GM19238 (cell line): ENCODE measurements at regions not wholly inside any gene's neighbourhood (a gene's known extent, or its start where the extent isn't known, plus 50 kb on each side); places are given as distances from the start of the nearest gene placed in this dataset.
"Not testable (repeated sequence)": the region's sequence is repeated elsewhere in the genome, so short reads cannot be mapped to it uniquely, and the experiment has no call there.

Experiments
- DNase-seq: peaks from one replicate; pipeline ENCODE4 v3.0.0; 2011; ENCODE audit warnings: low spot score; ENCODE audit not compliant: insufficient read length

DNA sequence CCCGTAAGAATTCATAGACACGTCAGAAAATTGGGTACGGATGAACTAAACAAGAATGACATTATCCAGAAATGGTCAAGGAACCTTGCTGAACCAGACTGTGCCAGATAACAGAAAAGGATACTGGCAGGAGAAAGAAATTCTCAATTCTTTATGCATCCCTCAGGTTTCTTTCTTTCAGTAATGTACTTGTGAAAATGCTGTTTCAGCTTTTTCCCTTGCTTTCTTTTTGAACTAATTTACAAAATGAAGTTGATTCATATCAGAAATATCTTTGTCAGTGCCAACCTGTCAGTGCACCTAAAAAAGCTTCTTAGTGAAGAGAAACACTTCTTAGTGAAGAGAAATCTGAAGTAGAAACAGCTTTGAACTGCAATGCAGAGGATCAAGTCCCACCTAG, 643.6 kb upstream of the RORB start:
- DNase-seq: no peak

DNA sequence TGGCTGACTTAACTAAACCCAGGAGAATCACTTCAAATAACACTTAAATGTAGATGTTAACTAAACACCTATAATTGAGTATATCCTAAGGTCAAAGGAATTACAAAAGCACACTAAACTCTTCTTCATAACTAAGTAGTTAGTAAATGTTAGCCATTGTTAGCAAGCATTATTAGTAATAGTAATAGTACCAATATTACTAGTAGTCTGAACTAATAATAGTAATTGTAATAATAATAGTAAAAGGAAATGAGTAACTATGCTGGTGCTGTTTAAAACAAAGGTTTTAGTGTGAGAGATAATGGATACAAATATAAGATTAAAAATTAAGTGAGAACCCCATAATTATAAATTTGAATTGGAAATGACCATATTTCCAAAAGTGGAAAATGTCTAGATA, 641.9 kb upstream of the RORB start:
- DNase-seq: no peak

DNA sequence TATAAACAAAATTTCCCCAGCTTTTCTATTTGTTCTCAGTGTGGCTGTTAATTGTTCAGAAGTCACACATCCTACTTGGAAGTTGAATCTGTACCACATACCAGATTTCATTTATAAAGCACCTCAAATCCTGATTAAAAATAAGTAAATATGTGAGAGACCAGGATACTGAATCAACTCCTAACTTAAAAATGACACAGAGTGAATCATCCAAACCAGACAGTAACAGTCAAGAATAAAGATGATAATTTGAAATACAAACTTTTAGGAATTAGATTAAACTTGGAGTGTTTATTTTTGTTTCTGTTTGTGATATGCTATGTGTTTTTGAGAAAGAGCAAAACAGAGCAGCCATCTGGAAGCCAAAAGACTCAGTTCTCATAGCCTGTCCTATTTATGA, 633.2 kb upstream of the RORB start:
- no peak for DNase-seq

DNA sequence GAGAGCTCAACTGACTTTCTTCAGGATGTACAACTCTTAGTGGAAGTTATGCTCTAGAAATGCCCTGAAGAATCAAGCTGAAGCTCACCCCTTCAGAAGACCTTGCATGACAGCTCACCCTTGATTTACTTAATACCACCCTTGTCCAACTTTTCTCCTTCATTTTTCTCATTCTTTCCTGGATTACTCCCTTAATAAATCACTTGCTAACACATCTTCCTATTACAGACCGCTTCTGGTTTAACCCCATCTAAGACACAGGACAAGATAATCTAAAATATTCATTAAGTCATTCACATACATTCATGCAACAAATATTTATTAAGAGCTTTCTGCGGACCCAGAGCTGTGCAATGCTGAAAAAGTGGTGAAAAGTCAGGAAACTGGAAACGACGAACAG, 630.7 kb upstream of the RORB start:
- no peak for DNase-seq

DNA sequence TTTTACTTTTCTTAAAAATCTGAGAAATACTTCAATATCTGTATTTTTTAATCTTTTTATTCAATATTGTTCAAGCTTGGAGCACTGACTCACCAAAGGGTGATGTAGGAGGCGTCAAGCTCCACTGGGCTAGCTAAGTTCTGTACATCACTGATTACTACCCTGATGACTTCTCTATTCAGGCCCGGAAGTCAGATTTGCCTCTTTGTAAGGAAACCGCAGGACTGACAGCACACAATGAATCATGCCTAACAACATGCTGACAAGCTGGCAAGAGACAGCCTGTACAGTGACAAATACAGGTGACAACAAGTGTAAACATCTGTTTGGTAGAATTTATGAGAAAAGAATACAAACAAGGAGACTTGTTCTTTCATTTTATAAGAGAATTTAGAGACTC, 627.9 kb upstream of the RORB start:
- peak; percentile 10 for DNase-seq

DNA sequence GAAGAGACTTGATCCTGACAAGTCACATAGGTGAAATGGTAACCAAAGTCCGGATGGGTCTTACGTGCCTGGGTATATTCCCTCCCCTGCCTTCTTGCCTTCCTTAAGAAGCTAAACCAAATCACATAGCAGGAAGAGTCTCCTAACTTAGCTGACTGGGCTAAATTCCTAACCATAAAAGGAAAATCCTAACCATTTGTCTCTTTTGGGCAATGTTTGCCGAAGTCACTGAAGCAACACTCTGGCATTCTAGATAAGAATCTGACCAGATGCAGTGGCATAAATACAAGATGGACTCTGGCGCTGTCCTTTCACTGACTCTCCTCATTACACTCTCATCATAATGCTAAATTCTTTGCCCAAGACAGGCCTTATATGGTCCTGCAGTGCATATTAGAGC, 625.5 kb upstream of the RORB start:
- DNase-seq: no peak

DNA sequence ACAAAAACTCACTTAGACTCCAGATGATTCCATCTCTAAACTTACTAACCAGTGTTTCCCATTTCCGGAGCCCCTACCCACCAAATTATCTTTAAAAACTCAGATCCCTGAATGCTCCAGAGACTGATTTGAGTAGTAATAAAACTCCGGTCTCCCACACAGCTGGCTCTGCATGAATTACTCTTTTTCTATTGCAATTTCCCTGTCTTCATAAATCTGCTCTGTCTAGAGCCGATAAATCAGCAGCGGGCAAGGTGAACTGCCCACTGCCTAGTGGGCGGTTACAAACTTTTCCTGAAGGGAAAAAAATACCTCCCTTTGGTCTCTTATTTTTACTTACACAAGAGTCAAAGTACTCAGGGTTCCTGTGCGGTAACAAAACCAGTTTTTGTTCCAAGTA, 624.4 kb upstream of the RORB start:
- DNase-seq: no peak

DNA sequence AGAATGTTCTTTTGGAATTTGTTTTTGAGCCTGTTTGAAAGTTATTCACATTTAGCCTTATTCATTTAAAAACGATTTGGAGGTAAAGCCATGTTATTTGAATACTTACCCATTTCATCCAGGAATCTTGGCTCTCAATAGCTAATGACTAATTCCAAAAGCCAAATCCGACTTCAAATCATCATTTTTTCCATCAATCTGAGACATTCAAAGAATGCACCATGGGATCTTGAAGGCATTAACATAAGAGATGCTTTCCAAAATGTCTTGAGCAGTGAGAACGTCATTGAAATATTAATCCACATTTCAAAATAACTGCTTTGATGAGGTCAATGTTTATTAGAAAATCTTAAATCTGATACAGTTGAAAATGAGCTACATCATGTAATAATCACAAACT, 617.0 kb upstream of the RORB start:
- DNase-seq: no peak

- DNase-seq: no peak
These were observed 608.1 kb upstream of the RORB start for GRCh38 chr9:73889023-73889422.

DNA sequence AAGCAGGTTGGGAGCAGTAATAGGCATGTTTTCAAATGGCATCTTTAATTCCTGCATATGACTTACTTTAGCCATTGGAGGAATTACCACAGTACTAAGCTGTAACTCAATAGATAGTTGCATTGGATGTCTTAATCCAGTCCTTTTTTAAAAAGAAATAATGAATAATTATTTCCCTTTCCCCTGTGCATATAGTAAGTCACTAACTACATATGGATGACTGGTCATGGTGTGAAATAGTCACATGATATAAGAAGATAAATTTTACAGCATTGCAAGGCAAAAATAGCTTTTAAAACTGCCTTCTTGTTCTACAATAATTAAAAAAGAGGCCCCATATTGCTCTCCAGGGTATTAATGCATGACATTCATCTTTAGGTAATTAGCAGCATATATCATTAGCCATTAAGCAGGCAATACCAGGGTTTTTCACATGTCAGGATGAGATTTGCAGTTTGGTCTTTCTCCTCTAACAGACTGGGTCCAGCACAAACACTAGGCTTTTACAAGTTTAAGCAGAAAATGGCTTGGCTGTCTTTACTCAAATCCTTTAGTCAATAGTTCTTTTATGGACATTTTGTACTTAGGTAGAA, 606.4 kb upstream of the RORB start:
- DNase-seq: no peak

DNA sequence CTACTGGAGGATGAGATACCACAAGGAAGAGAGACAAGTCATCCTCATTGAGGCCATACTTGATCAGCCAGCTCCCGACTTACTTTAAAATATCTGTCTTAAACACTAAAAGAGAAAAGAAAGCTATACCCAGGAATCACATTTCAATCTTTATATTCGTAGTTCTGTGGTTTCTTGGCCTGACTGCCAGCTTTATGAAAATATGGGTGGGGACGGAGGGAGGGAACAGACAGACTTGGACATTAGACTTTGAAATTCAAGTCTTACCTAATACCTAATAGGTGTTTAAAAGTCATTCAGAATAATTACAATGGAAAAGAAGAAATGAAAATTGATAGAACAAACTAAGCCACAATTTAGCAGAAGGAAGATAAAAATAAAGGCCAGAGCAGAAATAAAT, 604.8 kb upstream of the RORB start:
- DNase-seq: no peak

- DNase-seq: no peak
These were observed 603.9 kb upstream of the RORB start for GRCh38 chr9:73893230-73893629.

- no peak for DNase-seq
These were observed 601.1 kb upstream of the RORB start for GRCh38 chr9:73896061-73896460.

DNA sequence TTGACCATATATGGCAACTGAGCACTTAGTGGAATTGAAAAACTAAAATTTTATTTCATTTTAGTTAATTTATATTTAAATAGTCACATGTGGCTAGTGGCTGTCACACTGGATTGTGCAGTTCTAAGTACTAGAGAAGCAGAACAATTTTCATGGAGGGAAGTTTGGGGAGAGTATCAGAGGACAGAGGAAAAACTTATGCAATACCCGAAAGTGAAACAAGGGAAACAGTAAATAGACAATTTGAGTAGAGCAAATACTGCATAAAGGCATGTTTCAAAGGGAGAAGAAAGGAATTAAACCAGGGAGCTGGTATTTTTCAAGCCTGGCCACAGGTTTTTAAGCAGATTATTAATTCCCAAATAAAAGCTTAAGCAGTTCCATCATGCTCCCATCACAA, 590.5 kb upstream of the RORB start:
- DNase-seq: no peak

DNA sequence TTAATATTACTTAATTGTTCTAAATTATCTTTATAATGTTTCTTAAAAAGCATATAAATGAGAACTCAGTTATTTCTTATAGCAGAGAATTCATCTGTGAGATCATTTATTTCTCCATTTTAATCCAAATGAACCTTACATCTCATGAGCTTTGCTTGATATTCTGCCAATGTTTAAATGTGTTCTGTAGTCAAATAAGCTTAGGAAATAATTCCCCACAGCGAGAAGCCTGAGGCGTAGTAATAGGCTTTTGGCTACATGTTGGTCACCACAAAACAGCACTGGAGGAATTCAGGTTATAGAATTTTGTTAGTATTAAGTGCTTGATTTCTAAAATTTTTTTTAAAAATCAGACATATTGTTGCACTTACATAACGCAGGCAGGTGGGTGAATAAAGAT, 585.3 kb upstream of the RORB start:
- DNase-seq: no peak

DNA sequence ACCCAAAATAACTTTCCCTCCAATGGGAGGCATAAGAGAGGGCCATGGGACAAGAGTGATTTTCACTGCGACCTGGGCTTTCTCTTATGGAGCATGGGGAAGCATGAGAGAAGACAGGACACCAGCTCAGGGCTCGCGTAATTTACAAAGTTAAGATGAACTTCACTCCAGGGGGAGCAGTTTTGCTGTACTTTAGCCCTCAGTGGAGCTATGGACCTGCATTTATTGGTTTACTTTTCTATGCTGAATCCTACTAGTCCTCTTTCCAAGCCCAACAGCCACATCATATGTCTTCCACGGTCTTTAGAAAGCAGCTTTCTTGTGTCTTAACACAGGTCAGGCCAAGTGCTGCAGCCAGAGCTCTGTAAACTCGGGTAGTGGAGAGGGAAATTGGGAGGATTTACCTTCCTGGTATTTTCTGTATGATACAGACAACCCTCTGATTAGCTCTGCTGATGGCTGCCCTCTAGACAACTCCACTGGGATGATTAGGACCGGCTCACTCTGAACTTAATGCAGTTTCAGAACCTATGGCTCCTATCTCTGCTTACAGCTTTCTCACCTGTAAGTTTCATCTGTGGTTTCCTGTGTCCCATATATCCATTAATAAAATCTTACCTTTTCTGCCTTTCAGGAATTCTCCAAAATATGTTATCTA, 581.0 kb upstream of the RORB start:
- no peak for DNase-seq

GRCh38 chr9:73919712-73920111, 577.4 kb upstream of the RORB start:
- no peak for DNase-seq

DNA sequence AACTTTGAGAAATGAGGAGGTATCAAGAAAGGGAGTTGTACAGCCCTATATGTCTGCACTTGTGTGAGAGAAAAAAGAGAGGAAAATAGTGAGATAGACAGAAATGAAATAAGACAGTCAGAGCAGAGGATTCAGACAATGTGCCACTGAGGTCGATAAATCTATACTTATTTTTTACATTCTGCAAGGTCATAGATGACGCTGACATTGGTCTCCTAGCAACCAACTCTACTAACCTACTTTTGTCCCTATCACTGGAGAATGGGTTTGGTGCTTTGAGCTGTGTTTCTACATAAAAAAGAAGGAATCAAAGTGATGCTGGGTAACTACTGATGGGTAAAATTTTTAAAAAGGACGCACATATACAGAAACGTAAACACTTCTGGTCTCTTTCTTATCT, 573.3 kb upstream of the RORB start:
- no peak for DNase-seq

- DNase-seq: no peak
These were observed 546.0 kb upstream of the RORB start for GRCh38 chr9:73951147-73951546.

GRCh38 chr9:73962792-73963191, 534.3 kb upstream of the RORB start:
- DNase-seq: no peak

DNA sequence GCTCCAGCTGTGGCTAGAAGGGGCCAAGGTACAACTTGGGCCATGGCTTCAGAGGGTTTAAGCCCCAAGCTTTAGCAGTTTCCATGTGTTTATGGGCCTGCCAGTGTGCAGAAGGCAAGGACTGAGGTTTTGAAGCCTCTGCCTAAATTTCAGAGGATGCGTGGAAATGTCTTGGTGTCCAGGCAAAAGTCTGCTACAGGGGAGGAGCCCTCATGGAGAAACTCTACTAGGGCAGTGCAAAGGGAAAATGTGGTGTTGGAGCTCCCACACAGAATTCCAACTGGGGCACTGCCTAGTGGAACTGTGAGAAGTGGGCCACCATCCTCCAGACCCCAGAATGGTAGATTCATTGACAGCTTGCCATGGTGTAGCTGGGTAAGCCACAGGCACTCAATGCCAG, 527.2 kb upstream of the RORB start:
- no peak for DNase-seq

GRCh38 chr9:73976424-73976823, 520.7 kb upstream of the RORB start:
- not testable (repeated sequence) for DNase-seq

DNA sequence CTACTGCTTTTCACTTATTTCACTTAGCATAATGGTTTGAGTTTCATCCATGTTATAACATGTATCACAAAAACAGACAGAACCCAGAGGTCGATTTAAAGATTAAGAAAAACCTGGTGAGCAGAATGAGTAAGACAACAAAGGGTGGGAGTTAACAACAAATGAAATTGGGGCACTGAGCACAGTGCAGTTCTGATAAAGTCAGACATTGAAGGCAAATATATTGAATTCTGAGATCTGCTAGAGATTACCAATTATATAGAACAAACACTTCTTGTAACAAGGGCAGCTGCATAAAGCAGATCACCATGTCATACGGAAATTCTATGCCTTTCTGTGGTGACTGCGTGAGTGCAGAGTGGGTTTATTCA, 517.3 kb upstream of the RORB start:
- no peak for DNase-seq

DNA sequence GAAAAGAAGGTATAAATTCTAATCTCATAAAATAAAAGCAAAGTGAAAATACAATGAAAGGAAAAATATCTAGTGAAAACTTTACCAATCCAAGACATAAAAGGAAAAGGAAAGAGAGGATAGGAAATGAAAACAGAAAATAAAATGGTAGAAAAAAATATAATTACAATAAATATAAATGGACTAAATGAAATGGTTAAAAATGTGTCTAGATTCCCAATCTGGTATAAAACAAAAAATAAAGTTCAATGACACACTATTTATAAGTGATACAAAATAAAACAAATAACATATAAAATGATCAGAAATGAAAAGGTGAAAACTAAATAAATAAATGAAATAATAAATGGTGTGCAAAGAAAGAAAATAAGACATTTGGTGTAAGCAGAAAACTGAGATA, 516.4 kb upstream of the RORB start:
- no peak for DNase-seq
